ENCODE measurements at regions not wholly inside any gene's neighbourhood (a gene's known extent, or its start where the extent isn't known, plus 50 kb on each side); places are given as distances from the start of the nearest gene placed in this dataset.

GRCh38 chr14:43161477-43161876, 1345.6 kb downstream of the FSCB start:
- CTCF ChIA-PET = no interaction called here
- intact Hi-C loops (cut with micrococcal nuclease; ENCODE audit: unreplicated experiment) = no loop called here
- DNase-seq (ENCODE audit: low read depth, low spot score) (no peak), ATAC-seq (no peak)
- POLR2A ChIA-PET = no interaction called here
- TF ChIP-seq REST (IDR thresholded peaks at IDR 0.05; ENCODE audit: insufficient read depth in 1 of 2, low read depth in 2 of 2, low read length in 1 of 2) = no peak
- no peak for TF ChIP-seq CTCF (IDR thresholded peaks at IDR 0.05)
- TF ChIP-seq SIN3A (IDR thresholded peaks at IDR 0.05; ENCODE audit: borderline replicate concordance, insufficient read depth, low read depth, low read length) = no peak
- no peak for TF ChIP-seq POLR2AphosphoS5 (IDR thresholded peaks at IDR 0.05; ENCODE audit: low read depth, low read length)
- TF ChIP-seq TCF7L2 (IDR thresholded peaks at IDR 0.05; ENCODE audit: low read depth, low read length) = no peak
- no peaks in the 10 kb centered on the region for H3K36me3 ChIP-seq (ENCODE audit: control insufficient read depth, insufficient read depth, low read length)
- no peaks in the 10 kb centered on the region for H3K4me1 ChIP-seq (ENCODE audit: control insufficient read depth, insufficient read depth, low read length)
- H3K27ac ChIP-seq (ENCODE audit: low read length) = no peak overlapping the region
- no peaks in the 10 kb centered on the region for H3K9me3 ChIP-seq (ENCODE audit: control insufficient read depth, insufficient read depth, low read depth, low read length)
- H3K4me3 ChIP-seq (ENCODE audit: low read depth in 2 of 2, low read length in 2 of 2) = no peak overlapping the region
- no peaks in the 10 kb centered on the region for H3K27me3 ChIP-seq (ENCODE audit: control insufficient read depth, insufficient read depth, low read length)
- in situ Hi-C loops (cut with HindIII; ENCODE audit: low pct_unique_long_range_greater_than_20kb, low sequenced_read_pairs) = no loop called here
- BruUV-seq (replicated peaks) = no TSS peak

- Histone ChIP-seq H3K27me3 (ENCODE audit: control insufficient read depth, insufficient read depth, low read length) (no peaks in the 10 kb centered on the region), H3K36me3 (ENCODE audit: control insufficient read depth, insufficient read depth, low read length) (no peaks in the 10 kb centered on the region), H3K4me3 (ENCODE audit: low read depth in 2 of 2, low read length in 2 of 2) (no peak overlapping the region), H3K27ac (ENCODE audit: low read length) (no peak overlapping the region), H3K4me1 (ENCODE audit: control insufficient read depth, insufficient read depth, low read length) (no peaks in the 10 kb centered on the region), H3K9me3 (ENCODE audit: control insufficient read depth, insufficient read depth, low read depth, low read length) (no peaks in the 10 kb centered on the region)
- TF ChIP-seq SIN3A (IDR thresholded peaks at IDR 0.05; ENCODE audit: borderline replicate concordance, insufficient read depth, low read depth, low read length) = no peak
- TF ChIP-seq TCF7L2 (IDR thresholded peaks at IDR 0.05; ENCODE audit: low read depth, low read length) = no peak
- TF ChIP-seq REST (IDR thresholded peaks at IDR 0.05; ENCODE audit: insufficient read depth in 1 of 2, low read depth in 2 of 2, low read length in 1 of 2) = no peak
- no peak for DNase-seq (ENCODE audit: low read depth, low spot score)
- POLR2A ChIA-PET = no interaction called here
- ATAC-seq = no peak
- CTCF ChIA-PET = no interaction called here
- intact Hi-C loops (cut with micrococcal nuclease; ENCODE audit: unreplicated experiment) (no loop called here), in situ Hi-C loops (cut with HindIII; ENCODE audit: low pct_unique_long_range_greater_than_20kb, low sequenced_read_pairs) (no loop called here)
- BruUV-seq (replicated peaks) = no TSS peak
These were observed 1349.4 kb downstream of the FSCB start for GRCh38 chr14:43157661-43158060.

Measured in Panc1 (cell line).